ENCODE measurements at regions not wholly inside any gene's neighbourhood (a gene's known extent, or its start where the extent isn't known, plus 50 kb on each side); places are given as distances from the start of the nearest gene placed in this dataset.
"Not testable (repeated sequence)": the region's sequence is repeated elsewhere in the genome, so short reads cannot be mapped to it uniquely, and the experiment has no call there.

DNA sequence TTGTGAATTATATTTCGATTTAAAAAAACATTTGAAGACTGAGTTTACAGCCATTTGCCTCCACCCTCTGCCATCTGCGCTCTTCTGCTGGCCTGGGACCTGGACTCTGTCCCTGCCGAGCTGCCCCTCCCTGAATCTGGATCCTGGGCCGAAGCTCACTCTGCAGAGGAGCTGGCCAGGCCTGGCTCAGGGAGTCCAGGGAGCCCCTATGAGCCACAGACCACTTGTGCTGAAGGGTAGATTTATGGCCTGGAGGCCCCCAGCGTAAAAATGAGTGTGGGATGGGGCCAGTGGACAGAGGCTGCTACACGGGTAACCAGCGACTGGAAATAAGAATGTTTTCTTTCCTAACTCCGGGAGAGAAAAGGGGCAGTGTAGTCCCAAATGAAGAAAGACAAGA, 129.8 kb downstream of the FGF18 start:
- no peak for TF ChIP-seq CTCF (IDR thresholded peaks at IDR 0.05; ENCODE audit: partially characterized antibody, unreplicated experiment)
- H3K27me3 Mint-ChIP-seq (ENCODE audit: unreplicated experiment): peaks cover 3% of the 10 kb centered on the region
- H3K4me3 Mint-ChIP-seq (ENCODE audit: unreplicated experiment): no peak overlapping the region
- H3K27ac Mint-ChIP-seq (ENCODE audit: unreplicated experiment): no peak overlapping the region
- H3K9me3 Mint-ChIP-seq (ENCODE audit: unreplicated experiment): peaks cover 9% of the 10 kb centered on the region
- peaks cover 2% of the 10 kb centered on the region for H3K4me1 Mint-ChIP-seq (ENCODE audit: low read depth, unreplicated experiment)
- no peak for DNase-seq
- no peaks in the 10 kb centered on the region for H3K36me3 Mint-ChIP-seq (ENCODE audit: unreplicated experiment)

DNA sequence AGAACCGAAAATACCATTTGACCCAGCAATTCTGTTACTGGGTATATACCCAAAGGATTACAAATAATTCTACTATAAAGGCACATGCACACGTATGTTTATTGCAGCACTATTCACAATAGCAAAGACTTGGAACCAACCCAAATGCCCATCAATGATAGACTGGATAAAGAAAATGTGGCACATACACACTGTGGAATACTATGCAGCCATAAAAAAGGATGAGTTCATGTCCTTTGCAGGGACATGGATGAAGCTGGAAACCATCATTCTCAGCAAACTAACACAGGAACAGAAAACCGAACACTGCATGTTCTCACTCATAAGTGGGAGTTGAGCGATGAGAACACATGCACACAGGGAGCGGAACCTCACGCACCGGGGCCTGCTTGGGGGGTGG, 134.4 kb downstream of the FGF18 start:
- not testable (repeated sequence) for H3K36me3 Mint-ChIP-seq (ENCODE audit: unreplicated experiment); H3K4me1 Mint-ChIP-seq (ENCODE audit: low read depth, unreplicated experiment); H3K27me3 Mint-ChIP-seq (ENCODE audit: unreplicated experiment); H3K27ac Mint-ChIP-seq (ENCODE audit: unreplicated experiment); H3K9me3 Mint-ChIP-seq (ENCODE audit: unreplicated experiment); H3K4me3 Mint-ChIP-seq (ENCODE audit: unreplicated experiment); DNase-seq

- TF ChIP-seq CTCF (IDR thresholded peaks at IDR 0.05; ENCODE audit: partially characterized antibody, unreplicated experiment): no peak
- Mint-ChIP-seq H3K36me3 (ENCODE audit: unreplicated experiment) (no peaks in the 10 kb centered on the region), H3K9me3 (ENCODE audit: unreplicated experiment) (peaks cover 5% of the 10 kb centered on the region), H3K4me1 (ENCODE audit: low read depth, unreplicated experiment) (no peaks in the 10 kb centered on the region), H3K27me3 (ENCODE audit: unreplicated experiment) (no peaks in the 10 kb centered on the region), H3K27ac (ENCODE audit: unreplicated experiment) (no peak overlapping the region), H3K4me3 (ENCODE audit: unreplicated experiment) (no peak overlapping the region)
- no peak for DNase-seq
Observed at GRCh38 chr5:171555160-171555559, 135.7 kb downstream of the FGF18 start.

DNA sequence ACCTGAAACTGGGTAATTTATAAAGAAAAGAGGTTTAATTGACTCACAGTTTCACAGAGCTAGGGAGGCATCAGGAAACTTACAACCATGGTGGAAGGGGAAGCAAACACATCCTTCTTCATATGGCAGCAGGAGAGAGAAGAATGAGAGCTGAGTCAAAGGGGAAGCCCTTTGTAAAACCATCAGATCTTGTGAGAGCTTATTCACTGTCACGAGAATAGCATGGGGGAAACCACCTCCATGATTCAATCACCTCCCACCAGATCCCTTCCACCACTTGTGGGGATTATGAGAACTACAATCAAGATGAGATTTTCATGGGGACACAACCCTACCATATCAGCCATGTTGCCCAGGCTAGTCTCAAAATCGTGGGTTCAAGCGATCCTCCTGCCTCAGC, 143.4 kb downstream of the FGF18 start:
- Mint-ChIP-seq H3K9me3 (ENCODE audit: unreplicated experiment) (no peaks in the 10 kb centered on the region), H3K36me3 (ENCODE audit: unreplicated experiment) (no peaks in the 10 kb centered on the region), H3K27me3 (ENCODE audit: unreplicated experiment) (no peaks in the 10 kb centered on the region), H3K27ac (ENCODE audit: unreplicated experiment) (no peak overlapping the region), H3K4me1 (ENCODE audit: low read depth, unreplicated experiment) (no peaks in the 10 kb centered on the region), H3K4me3 (ENCODE audit: unreplicated experiment) (no peak overlapping the region)
- no peak for TF ChIP-seq CTCF (IDR thresholded peaks at IDR 0.05; ENCODE audit: partially characterized antibody, unreplicated experiment)
- DNase-seq: no peak

DNA sequence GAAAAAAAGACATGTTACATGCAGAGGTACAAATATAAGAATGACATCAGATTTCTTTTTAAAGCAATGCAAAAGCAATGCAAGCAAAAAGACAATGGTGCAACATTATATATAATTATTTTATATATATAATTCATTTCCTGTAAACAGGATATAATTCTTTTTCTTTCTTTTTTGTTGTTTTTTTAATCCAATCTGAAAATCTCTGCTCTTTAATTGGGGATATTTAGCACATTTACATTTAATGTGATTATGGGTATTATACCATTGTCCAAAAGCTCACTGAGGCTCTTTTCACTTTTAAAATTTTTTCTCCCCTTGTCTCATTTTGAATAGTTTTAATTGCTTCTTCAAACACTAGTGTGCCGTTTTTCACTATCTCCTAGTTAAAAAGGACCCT, 148.9 kb downstream of the FGF18 start:
- DNase-seq: no peak
- H3K4me3 Mint-ChIP-seq (ENCODE audit: unreplicated experiment): no peak overlapping the region
- no peak for TF ChIP-seq CTCF (IDR thresholded peaks at IDR 0.05; ENCODE audit: partially characterized antibody, unreplicated experiment)
- H3K36me3 Mint-ChIP-seq (ENCODE audit: unreplicated experiment): peaks cover 6% of the 10 kb centered on the region
- H3K9me3 Mint-ChIP-seq (ENCODE audit: unreplicated experiment): peaks cover 4% of the 10 kb centered on the region
- no peaks in the 10 kb centered on the region for H3K27me3 Mint-ChIP-seq (ENCODE audit: unreplicated experiment)
- H3K4me1 Mint-ChIP-seq (ENCODE audit: low read depth, unreplicated experiment): no peaks in the 10 kb centered on the region
- H3K27ac Mint-ChIP-seq (ENCODE audit: unreplicated experiment): no peak overlapping the region
